Nucleus accumbens (tissue), 56 donors: ENCODE measurements at regions not wholly inside any gene's neighbourhood (a gene's known extent, or its start where the extent isn't known, plus 50 kb on each side); places are given as distances from the start of the nearest gene placed in this dataset.

Source experiments
- DNase-seq, 56 donors: peaks; one replicate each; lab custom pipeline; 2025; lab: John Stamatoyannopoulos, UW

- no peak for DNase-seq
Observed at GRCh38 chr11:119787074-119787461, 58.1 kb upstream of the NECTIN1 start.

GRCh38 chr11:119786431-119787073 lies 57.6 kb upstream of the NECTIN1 start:
- DNase-seq = no peak

- peak in 3 of 56 donors; percentile 9 to 10 (median 9) for DNase-seq
Observed at GRCh38 chr11:119785131-119785530, 56.1 kb upstream of the NECTIN1 start.

- no peak for DNase-seq
Observed at GRCh38 chr11:119784421-119784820, 55.4 kb upstream of the NECTIN1 start.

- DNase-seq = no peak
Observed at GRCh38 chr11:119783466-119784400, 54.7 kb upstream of the NECTIN1 start.

- peak in 1 of 56 donors; percentile 23 for DNase-seq
Observed at GRCh38 chr11:119782739-119783072, 53.7 kb upstream of the NECTIN1 start.

- DNase-seq = no peak
Observed at GRCh38 chr11:119782006-119782738, 53.2 kb upstream of the NECTIN1 start.

- DNase-seq = no peak
Observed at GRCh38 chr11:119780222-119780953, 51.4 kb upstream of the NECTIN1 start.

- DNase-seq = no peak
Observed at GRCh38 chr11:119779195-119780071, 50.4 kb upstream of the NECTIN1 start.
